DOHH2 (cell line): ENCODE measurements at regions not wholly inside any gene's neighbourhood (a gene's known extent, or its start where the extent isn't known, plus 50 kb on each side); places are given as distances from the start of the nearest gene placed in this dataset.

ENCODE experiments used
- H3F3A ChIP-seq: fragments of 200-600 bp; sonication (generic), shearing (Covaris generic); 2 replicates; pipeline ENCODE4 v1.6.0; 2016; ENCODE audit warnings: antibody characterized with exemption, mild to moderate bottlenecking; ENCODE audit not compliant: control insufficient read depth, insufficient read depth
- H3K27ac ChIP-seq: fragments of 200-600 bp; sonication (generic); 2 replicates; pipeline ENCODE4 v1.5.1; 2014; ENCODE audit warnings: low read depth, mild to moderate bottlenecking, low read length, moderate library complexity
- H3K27me3 ChIP-seq: fragments of 200-600 bp; sonication (generic); 2 replicates; pipeline ENCODE4 v1.6.1; 2014; ENCODE audit warnings: mild to moderate bottlenecking, low read length, mixed read lengths; ENCODE audit not compliant: control insufficient read depth
- H3K36me3 ChIP-seq: fragments of 200-600 bp; sonication (generic); 2 replicates; pipeline ENCODE4 v1.6.1; 2014; ENCODE audit warnings: mild to moderate bottlenecking, low read length, moderate library complexity, mixed read lengths; ENCODE audit not compliant: control insufficient read depth
- H3K4me1 ChIP-seq: fragments of 200-600 bp; sonication (generic); 2 replicates; pipeline ENCODE4 v1.6.1; 2014; ENCODE audit warnings: mild to moderate bottlenecking, low read length, mixed read lengths; ENCODE audit not compliant: control insufficient read depth
- H3K4me2 ChIP-seq: fragments of 200-600 bp; sonication (generic); 2 replicates; pipeline ENCODE4 v1.6.0; 2014; ENCODE audit warnings: mild to moderate bottlenecking, low read length, moderate library complexity
- H3K4me3 ChIP-seq: fragments of 200-600 bp; sonication (generic); 2 replicates; pipeline ENCODE4 v1.5.1; 2014; ENCODE audit warnings: mild to moderate bottlenecking, low read length, mixed read lengths
- H3K79me2 ChIP-seq: fragments of 200-600 bp; sonication (generic); 2 replicates; pipeline ENCODE4 v1.6.1; 2014; ENCODE audit warnings: mild to moderate bottlenecking, low read length, mixed read lengths; ENCODE audit not compliant: control insufficient read depth
- H3K9me2 ChIP-seq: fragments of 200-600 bp; sonication (generic); replicated peaks from 2 replicates; pipeline ENCODE4 v1.6.1; 2014; ENCODE audit warnings: mild to moderate bottlenecking, low read length, mixed read lengths; ENCODE audit not compliant: control insufficient read depth
- H3K9me3 ChIP-seq: fragments of 200-600 bp; sonication (generic); 2 replicates; pipeline ENCODE4 v1.6.1; 2014; ENCODE audit warnings: antibody characterized with exemption, low read length, mixed read lengths; ENCODE audit not compliant: control insufficient read depth, insufficient read depth
- H4K20me1 ChIP-seq: fragments of 200-600 bp; sonication (generic); 2 replicates; pipeline ENCODE4 v1.6.0; 2014; ENCODE audit warnings: low read depth, mild to moderate bottlenecking, antibody characterized with exemption, low read length, moderate library complexity; ENCODE audit not compliant: control insufficient read depth, insufficient read depth
- EZH2phosphoT487 ChIP-seq: fragments of 200-600 bp; sonication (generic); IDR thresholded peaks from 2 replicates; pipeline ENCODE4 v1.6.1; 2017; ENCODE audit warnings: borderline replicate concordance, mild to moderate bottlenecking, antibody characterized with exemption, low read length, moderate library complexity, mixed read lengths
- TF ChIP-seq, protein P1 (sequence below): fragments of 200-600 bp; sonication (generic); IDR thresholded peaks from one replicate; pipeline ENCODE4 v1.5.1; 2014; ENCODE audit warnings: antibody characterized with exemption, mild to moderate bottlenecking, low read depth, low read length; ENCODE audit not compliant: poor library complexity, severe bottlenecking

DNA sequence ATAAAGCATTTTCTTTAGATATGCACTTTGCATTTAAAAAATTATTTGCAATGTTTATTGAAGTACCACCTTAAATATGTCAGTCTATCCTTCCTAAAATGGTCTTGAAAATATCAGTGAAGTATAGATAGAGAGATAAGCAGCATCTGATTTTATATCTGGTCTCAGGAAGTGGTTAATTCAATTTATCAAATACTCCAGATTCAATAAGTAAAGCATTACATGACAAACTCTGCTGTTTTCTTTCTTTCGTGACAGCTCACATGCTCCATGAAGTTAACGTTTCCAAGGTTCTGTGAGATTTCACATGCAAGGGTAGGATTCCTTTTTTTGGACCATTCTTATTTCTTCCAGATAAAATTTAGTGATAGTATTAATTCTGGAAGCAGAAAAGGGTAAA, 775.4 kb upstream of the ROBO1 start:
- no peak for TF ChIP-seq EZH2phosphoT487
- TF ChIP-seq, protein P1, sequence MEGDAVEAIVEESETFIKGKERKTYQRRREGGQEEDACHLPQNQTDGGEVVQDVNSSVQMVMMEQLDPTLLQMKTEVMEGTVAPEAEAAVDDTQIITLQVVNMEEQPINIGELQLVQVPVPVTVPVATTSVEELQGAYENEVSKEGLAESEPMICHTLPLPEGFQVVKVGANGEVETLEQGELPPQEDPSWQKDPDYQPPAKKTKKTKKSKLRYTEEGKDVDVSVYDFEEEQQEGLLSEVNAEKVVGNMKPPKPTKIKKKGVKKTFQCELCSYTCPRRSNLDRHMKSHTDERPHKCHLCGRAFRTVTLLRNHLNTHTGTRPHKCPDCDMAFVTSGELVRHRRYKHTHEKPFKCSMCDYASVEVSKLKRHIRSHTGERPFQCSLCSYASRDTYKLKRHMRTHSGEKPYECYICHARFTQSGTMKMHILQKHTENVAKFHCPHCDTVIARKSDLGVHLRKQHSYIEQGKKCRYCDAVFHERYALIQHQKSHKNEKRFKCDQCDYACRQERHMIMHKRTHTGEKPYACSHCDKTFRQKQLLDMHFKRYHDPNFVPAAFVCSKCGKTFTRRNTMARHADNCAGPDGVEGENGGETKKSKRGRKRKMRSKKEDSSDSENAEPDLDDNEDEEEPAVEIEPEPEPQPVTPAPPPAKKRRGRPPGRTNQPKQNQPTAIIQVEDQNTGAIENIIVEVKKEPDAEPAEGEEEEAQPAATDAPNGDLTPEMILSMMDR = no peak
- H3K79me2 ChIP-seq = no peaks in the 10 kb centered on the region
- H3K4me2 ChIP-seq = no peak overlapping the region
- no peaks in the 10 kb centered on the region for H3K9me2 ChIP-seq
- H3K36me3 ChIP-seq = no peaks in the 10 kb centered on the region
- no peaks in the 10 kb centered on the region for H4K20me1 ChIP-seq
- H3K4me3 ChIP-seq = no peak overlapping the region
- no peaks in the 10 kb centered on the region for H3K4me1 ChIP-seq
- no peaks in the 10 kb centered on the region for H3K27me3 ChIP-seq
- H3K27ac ChIP-seq = no peak overlapping the region
- H3K9me3 ChIP-seq = no peaks in the 10 kb centered on the region
- H3F3A ChIP-seq = no peaks in the 10 kb centered on the region

DNA sequence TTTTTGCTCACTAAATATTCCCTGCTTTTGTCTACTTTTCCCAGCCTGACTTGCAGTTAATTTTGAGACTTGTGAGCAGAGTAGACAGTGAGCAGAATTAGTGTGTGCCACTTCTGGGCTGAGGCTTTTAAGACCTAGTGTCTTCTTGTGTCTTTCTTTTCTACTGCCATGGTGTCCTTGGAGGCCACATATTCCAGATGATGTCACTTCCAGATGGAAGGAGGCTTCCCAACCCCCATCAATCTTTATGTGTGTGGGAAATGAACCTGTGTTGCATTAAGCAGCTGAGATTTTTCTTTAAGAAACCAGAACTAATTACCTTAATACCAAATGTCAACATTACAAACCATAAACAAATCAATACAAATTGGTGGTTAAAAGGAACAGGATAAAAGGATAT, 774.7 kb upstream of the ROBO1 start:
- H3F3A ChIP-seq = no peaks in the 10 kb centered on the region
- H3K4me3 ChIP-seq = no peak overlapping the region
- no peaks in the 10 kb centered on the region for H3K9me3 ChIP-seq
- no peak for TF ChIP-seq EZH2phosphoT487
- TF ChIP-seq, protein P1 = no peak
- H3K27ac ChIP-seq = no peak overlapping the region
- no peaks in the 10 kb centered on the region for H3K79me2 ChIP-seq
- H3K36me3 ChIP-seq = no peaks in the 10 kb centered on the region
- no peaks in the 10 kb centered on the region for H4K20me1 ChIP-seq
- H3K4me2 ChIP-seq = no peak overlapping the region
- H3K27me3 ChIP-seq = no peaks in the 10 kb centered on the region
- no peaks in the 10 kb centered on the region for H3K9me2 ChIP-seq
- H3K4me1 ChIP-seq = no peaks in the 10 kb centered on the region

DNA sequence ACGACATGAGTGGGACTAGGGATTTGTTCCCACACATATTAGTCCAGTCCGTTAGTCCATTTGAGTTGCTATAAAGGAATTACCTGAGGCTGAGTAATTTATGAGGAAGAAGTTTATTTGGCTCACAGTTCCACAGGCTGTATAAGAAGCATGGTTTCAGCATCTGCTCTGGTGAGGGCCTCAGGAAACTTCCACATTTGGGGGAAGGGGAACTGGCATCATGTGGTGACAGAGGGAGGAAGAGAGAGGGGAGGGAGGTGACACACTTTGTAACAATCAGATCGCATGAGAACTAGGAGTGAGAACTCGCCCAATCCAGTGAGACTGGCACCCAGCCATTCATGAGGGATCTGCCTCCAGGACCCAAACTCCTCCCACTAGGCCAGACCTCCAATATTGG, 769.9 kb upstream of the ROBO1 start:
- no peak overlapping the region for H3K4me3 ChIP-seq
- no peak for TF ChIP-seq EZH2phosphoT487
- TF ChIP-seq, protein P1 = no peak
- H3F3A ChIP-seq = no peaks in the 10 kb centered on the region
- no peak overlapping the region for H3K4me2 ChIP-seq
- no peaks in the 10 kb centered on the region for H3K36me3 ChIP-seq
- no peak overlapping the region for H3K27ac ChIP-seq
- H3K9me3 ChIP-seq = no peaks in the 10 kb centered on the region
- no peaks in the 10 kb centered on the region for H3K9me2 ChIP-seq
- H3K27me3 ChIP-seq = no peaks in the 10 kb centered on the region
- no peaks in the 10 kb centered on the region for H3K79me2 ChIP-seq
- H4K20me1 ChIP-seq = no peaks in the 10 kb centered on the region
- no peaks in the 10 kb centered on the region for H3K4me1 ChIP-seq

DNA sequence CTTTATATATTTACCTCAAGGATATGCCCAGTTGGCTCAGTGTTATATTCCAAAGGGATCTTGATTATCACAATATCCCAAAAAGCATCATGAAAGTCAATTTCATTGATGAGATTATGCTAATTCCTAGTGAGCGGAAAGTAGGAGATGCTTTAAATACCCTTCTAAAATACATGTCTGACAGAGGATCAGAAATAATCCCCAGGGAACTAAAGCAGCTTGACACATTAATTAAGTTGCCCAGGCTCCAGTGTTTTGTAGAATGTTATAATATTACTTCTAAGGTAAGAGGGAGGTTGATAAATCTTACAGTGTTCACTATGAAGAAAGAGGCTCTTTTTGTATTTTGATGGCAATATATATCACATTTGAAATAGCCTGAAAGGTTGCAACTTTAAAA, 767.5 kb upstream of the ROBO1 start:
- Histone ChIP-seq H3K9me2 (no peaks in the 10 kb centered on the region), H3K4me1 (no peaks in the 10 kb centered on the region), H3K36me3 (no peaks in the 10 kb centered on the region), H3K9me3 (no peaks in the 10 kb centered on the region), H3K79me2 (no peaks in the 10 kb centered on the region), H4K20me1 (no peaks in the 10 kb centered on the region), H3K27me3 (no peaks in the 10 kb centered on the region), H3K27ac (no peak overlapping the region), H3K4me3 (no peak overlapping the region), H3K4me2 (no peak overlapping the region), H3F3A (no peaks in the 10 kb centered on the region)
- no peak for TF ChIP-seq EZH2phosphoT487
- TF ChIP-seq, protein P1 = no peak
